Keratinocyte (primary cell): ENCODE measurements at regions not wholly inside any gene's neighbourhood (a gene's known extent, or its start where the extent isn't known, plus 50 kb on each side); places are given as distances from the start of the nearest gene placed in this dataset.

Experiments used
- DNase-seq: peaks from one replicate; pipeline ENCODE4 v3.0.0-alpha.2; 2011; ENCODE audit warnings: low read depth, missing footprints, low spot score
- FAIRE-seq: peaks from 2 replicates; lab custom pipeline; 2011; peaks lifted over from hg19 to GRCh38; lab: Jason Lieb, UNC
- H2AFZ ChIP-seq: 2 replicates; pipeline ENCODE4 v1.6.0; 2012; ENCODE audit warnings: low read length, control low read depth, inconsistent platforms; ENCODE audit not compliant: control insufficient read depth
- H3K27ac ChIP-seq: 2 replicates; pipeline ENCODE4 v1.5.1; 2011; ENCODE audit warnings: low read length; ENCODE audit not compliant: control insufficient read depth, insufficient read depth
- H3K27me3 ChIP-seq: 3 replicates; pipeline ENCODE4 v1.6.0; 2011; ENCODE audit warnings: low read length; ENCODE audit not compliant: control insufficient read depth, insufficient read depth; ENCODE audit errors: extremely low read depth
- H3K36me3 ChIP-seq, 2 experiments: 2 replicates in 1 of 2; 3 replicates in 1 of 2; pipeline ENCODE4 v1.5.1; 2011; ENCODE audit warnings: low read length in 2 of 2, mild to moderate bottlenecking in 1 of 2; ENCODE audit not compliant: control insufficient read depth in 2 of 2, insufficient read depth in 2 of 2; ENCODE audit errors: extremely low read depth in 1 of 2
- H3K4me1 ChIP-seq: 3 replicates; pipeline ENCODE4 v1.5.1; 2011; ENCODE audit warnings: low read length; ENCODE audit not compliant: control insufficient read depth, insufficient read depth; ENCODE audit errors: extremely low read depth
- H3K4me2 ChIP-seq: 3 replicates; pipeline ENCODE4 v1.6.0; 2011; ENCODE audit warnings: low read depth, low read length; ENCODE audit not compliant: control insufficient read depth, insufficient read depth; ENCODE audit errors: extremely low read depth
- H3K4me3 ChIP-seq, 3 experiments: fragments of 200-600 bp in 1 of 3; sonication (generic) in 1 of 3; 2 replicates in 2 of 3; 3 replicates in 1 of 3; pipeline ENCODE4 v1.5.1; 2011 to 2016; ENCODE audit warnings: low read length in 3 of 3, mild to moderate bottlenecking in 3 of 3, control low read depth in 2 of 3, inconsistent platforms in 1 of 3, low read depth in 1 of 3, mixed read lengths in 1 of 3, mixed run types in 1 of 3, moderate library complexity in 1 of 3; ENCODE audit not compliant: control insufficient read depth in 2 of 3, insufficient read depth in 2 of 3; ENCODE audit errors: extremely low read depth in 1 of 3
- H3K79me2 ChIP-seq: 2 replicates; pipeline ENCODE4 v1.6.0; 2012; ENCODE audit warnings: low read length; ENCODE audit not compliant: control insufficient read depth, insufficient read depth
- H3K9ac ChIP-seq: 3 replicates; pipeline ENCODE4 v1.6.0; 2011; ENCODE audit warnings: low read length; ENCODE audit not compliant: control insufficient read depth, insufficient read depth; ENCODE audit errors: extremely low read depth
- H3K9me1 ChIP-seq: 3 replicates; pipeline ENCODE4 v1.6.0; 2011; ENCODE audit warnings: low read length; ENCODE audit not compliant: control insufficient read depth, insufficient read depth; ENCODE audit errors: extremely low read depth
- H3K9me3 ChIP-seq: 2 replicates; pipeline ENCODE4 v1.5.1; 2012; ENCODE audit warnings: low read depth, low read length; ENCODE audit not compliant: control insufficient read depth
- H4K20me1 ChIP-seq: 3 replicates; pipeline ENCODE4 v1.6.0; 2011; ENCODE audit warnings: low read length; ENCODE audit not compliant: control insufficient read depth, insufficient read depth; ENCODE audit errors: extremely low read depth
- EZH2 ChIP-seq: IDR thresholded peaks from one replicate; pipeline ENCODE4 v1.6.1; 2012; ENCODE audit warnings: inconsistent platforms, mild to moderate bottlenecking, low read length, moderate library complexity
- dilution Hi-C: fragments of 300-500 bp; cut with MboI; formaldehyde crosslinking; loops from one replicate; pipeline ENCODE4 v1.7.0; 2020; ENCODE audit warnings: low sequenced_read_pairs; ENCODE audit not compliant: extremely low pct_ligation_motif_present
- TF ChIP-seq, protein P1 (sequence below), 3 experiments: IDR thresholded peaks in 1 of 3; conservative IDR thresholded peaks in 1 of 3; optimal IDR thresholded peaks in 1 of 3; 2 replicates in 2 of 3; 3 replicates in 1 of 3; pipeline versions ENCODE3 to v1.5.1; 2011; ENCODE audit warnings: low read length in 3 of 3, mild to moderate bottlenecking in 3 of 3, moderate library complexity in 2 of 3, control low read depth in 1 of 3, inconsistent platforms in 1 of 3; ENCODE audit not compliant: insufficient read depth in 2 of 3; ENCODE audit errors: extremely low read depth in 1 of 3

DNA sequence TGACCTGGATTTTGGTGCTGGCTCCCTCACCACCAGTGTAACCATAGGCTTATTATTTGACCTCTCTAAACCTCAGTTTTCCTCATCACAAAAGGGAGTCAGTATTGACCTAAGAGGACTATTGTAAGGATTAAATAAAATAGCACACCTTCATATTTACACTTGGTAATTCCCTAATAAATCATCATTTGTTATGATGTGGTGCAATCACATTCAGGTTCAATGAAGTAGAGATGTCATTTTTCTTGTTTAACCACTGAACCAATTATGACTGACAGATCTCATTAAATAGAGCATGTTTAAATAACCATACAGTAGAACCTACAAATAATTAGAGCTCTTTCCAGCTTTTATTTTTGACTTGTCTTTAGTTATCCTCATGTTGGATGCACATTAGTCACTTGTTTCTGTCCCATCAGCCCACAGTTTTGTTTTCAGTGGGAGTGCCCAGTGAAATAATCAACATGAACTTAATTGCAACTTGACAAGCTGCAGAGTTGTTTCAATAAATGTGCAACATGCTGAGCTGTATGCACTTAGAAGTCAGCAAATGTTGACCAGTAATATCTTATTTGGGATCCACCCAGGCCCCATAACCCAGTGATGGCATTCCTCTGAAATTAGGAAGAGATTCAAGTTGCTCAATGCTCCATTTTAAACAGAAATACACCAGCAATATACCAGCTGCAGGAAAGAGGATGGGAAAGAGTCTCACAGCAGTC, 451.7 kb upstream of the MARCKS start:
- FAIRE-seq = no peak
- H2AFZ ChIP-seq = no peak overlapping the region

DNA sequence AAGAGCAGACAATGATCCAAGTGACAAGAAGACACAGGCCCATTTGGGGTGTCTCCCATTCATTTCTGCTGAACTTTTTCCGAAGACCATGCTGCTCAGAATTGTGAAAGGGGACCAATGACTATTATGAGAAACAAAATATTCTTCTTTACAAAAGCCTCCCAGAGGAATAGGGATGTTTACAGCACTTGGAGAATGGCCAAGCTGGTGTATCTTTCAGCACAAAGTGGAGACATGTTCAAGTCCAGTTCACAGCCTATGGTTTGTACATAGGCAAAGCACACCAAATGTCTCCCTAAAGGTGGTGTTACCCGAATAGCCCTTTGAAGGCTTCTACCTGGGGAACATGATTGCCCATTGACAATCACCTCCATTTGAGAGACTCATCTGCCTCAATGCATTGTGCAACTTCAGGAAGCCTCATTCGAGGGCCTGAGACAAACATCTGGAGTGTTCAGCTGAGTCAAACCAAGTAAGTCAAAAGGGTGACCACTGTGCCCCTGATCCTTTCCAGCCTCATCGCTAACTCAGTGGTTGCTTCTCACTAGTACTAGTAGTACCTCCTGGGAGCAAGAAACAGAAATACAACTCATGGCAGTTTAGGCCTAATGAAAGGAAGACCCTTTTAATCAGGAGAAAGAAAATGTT, 451.0 kb upstream of the MARCKS start:
- H4K20me1 ChIP-seq = no peaks in the 10 kb centered on the region
- dilution Hi-C loops = no loop called here
- no peak overlapping the region for H3K4me3 ChIP-seq
- H3K27me3 ChIP-seq = no peaks in the 10 kb centered on the region
- no peak for TF ChIP-seq EZH2
- TF ChIP-seq, protein P1, sequence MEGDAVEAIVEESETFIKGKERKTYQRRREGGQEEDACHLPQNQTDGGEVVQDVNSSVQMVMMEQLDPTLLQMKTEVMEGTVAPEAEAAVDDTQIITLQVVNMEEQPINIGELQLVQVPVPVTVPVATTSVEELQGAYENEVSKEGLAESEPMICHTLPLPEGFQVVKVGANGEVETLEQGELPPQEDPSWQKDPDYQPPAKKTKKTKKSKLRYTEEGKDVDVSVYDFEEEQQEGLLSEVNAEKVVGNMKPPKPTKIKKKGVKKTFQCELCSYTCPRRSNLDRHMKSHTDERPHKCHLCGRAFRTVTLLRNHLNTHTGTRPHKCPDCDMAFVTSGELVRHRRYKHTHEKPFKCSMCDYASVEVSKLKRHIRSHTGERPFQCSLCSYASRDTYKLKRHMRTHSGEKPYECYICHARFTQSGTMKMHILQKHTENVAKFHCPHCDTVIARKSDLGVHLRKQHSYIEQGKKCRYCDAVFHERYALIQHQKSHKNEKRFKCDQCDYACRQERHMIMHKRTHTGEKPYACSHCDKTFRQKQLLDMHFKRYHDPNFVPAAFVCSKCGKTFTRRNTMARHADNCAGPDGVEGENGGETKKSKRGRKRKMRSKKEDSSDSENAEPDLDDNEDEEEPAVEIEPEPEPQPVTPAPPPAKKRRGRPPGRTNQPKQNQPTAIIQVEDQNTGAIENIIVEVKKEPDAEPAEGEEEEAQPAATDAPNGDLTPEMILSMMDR (optimal IDR thresholded peaks at IDR 0.05 in 1 of 3, IDR thresholded peaks at IDR 0.05 in 1 of 3, conservative IDR thresholded peaks at IDR 0.05 in 1 of 3; ENCODE audit: extremely low read depth in 1 of 3, insufficient read depth in 2 of 3, low read length in 3 of 3) = no peak
- no peaks in the 10 kb centered on the region for H3K9me3 ChIP-seq
- FAIRE-seq (no peak), DNase-seq (no peak)
- no peaks in the 10 kb centered on the region for H3K36me3 ChIP-seq
- no peaks in the 10 kb centered on the region for H3K9me1 ChIP-seq
- H2AFZ ChIP-seq = no peak overlapping the region
- peaks cover 5% of the 10 kb centered on the region for H3K4me1 ChIP-seq
- H3K79me2 ChIP-seq = no peaks in the 10 kb centered on the region
- no peak overlapping the region for H3K4me2 ChIP-seq
- no peak overlapping the region for H3K27ac ChIP-seq
- no peak overlapping the region for H3K9ac ChIP-seq

More for the DNA sequence above, 451.7 kb upstream of the MARCKS start:
- H3K79me2 ChIP-seq = no peaks in the 10 kb centered on the region
- H4K20me1 ChIP-seq = no peaks in the 10 kb centered on the region
- no peak overlapping the region for H3K9ac ChIP-seq
- no peak overlapping the region for H3K27ac ChIP-seq
- DNase-seq = no peak
- no peaks in the 10 kb centered on the region for H3K9me1 ChIP-seq
- H3K36me3 ChIP-seq = no peaks in the 10 kb centered on the region
- H3K4me3 ChIP-seq = no peak overlapping the region
- no peak overlapping the region for H3K4me2 ChIP-seq
- no peaks in the 10 kb centered on the region for H3K9me3 ChIP-seq
- TF ChIP-seq, protein P1 (optimal IDR thresholded peaks at IDR 0.05 in 1 of 3, IDR thresholded peaks at IDR 0.05 in 1 of 3, conservative IDR thresholded peaks at IDR 0.05 in 1 of 3; ENCODE audit: extremely low read depth in 1 of 3, insufficient read depth in 2 of 3, low read length in 3 of 3) = no peak
- no peak for TF ChIP-seq EZH2
- dilution Hi-C loops = no loop called here
- H3K27me3 ChIP-seq = no peaks in the 10 kb centered on the region
- no peaks in the 10 kb centered on the region for H3K4me1 ChIP-seq
